Natural killer cell (primary cell): ENCODE measurements at regions not wholly inside any gene's neighbourhood (a gene's known extent, or its start where the extent isn't known, plus 50 kb on each side); places are given as distances from the start of the nearest gene placed in this dataset.

ENCODE experiments used
- ATAC-seq, 3 donors: fragments of 150-1000 bp in 2 of 3; fragments of 200-7000 bp in 1 of 3; cut with Tn5 transposase; 1 replicate in 1 of 3; 2 replicates in 2 of 3; pipeline ENCODE4 v1.10.0; 2021; ENCODE audit warnings: mild to moderate bottlenecking in 2 of 3, moderate library complexity in 2 of 3
- DNase-seq, 2 donors: peaks; one replicate each; pipeline versions ENCODE4 v3.0.0 to v3.0.0-alpha.2; 2013 to 2021; ENCODE audit warnings: mixed read lengths in 1 of 2
- H3K27ac ChIP-seq: one replicate; pipeline ENCODE4 v1.5.1; 2013; ENCODE audit warnings: mild to moderate bottlenecking, low read length
- H3K27me3 ChIP-seq: one replicate; pipeline ENCODE4 v1.6.1; 2013; ENCODE audit warnings: low read length; ENCODE audit not compliant: control insufficient read depth, insufficient read depth
- H3K36me3 ChIP-seq: one replicate; pipeline ENCODE4 v1.6.1; 2013; ENCODE audit warnings: low read length; ENCODE audit not compliant: control insufficient read depth, insufficient read depth
- H3K4me1 ChIP-seq: one replicate; pipeline ENCODE4 v1.6.1; 2013; ENCODE audit warnings: low read length; ENCODE audit not compliant: control insufficient read depth, insufficient read depth
- H3K4me3 ChIP-seq: one replicate; pipeline ENCODE4 v1.5.1; 2013; ENCODE audit warnings: low read length
- H3K9me3 ChIP-seq: one replicate; pipeline ENCODE4 v1.6.1; 2013; ENCODE audit warnings: low read length; ENCODE audit not compliant: control insufficient read depth, insufficient read depth
- H3K27ac Mint-ChIP-seq, 2 donors: one replicate each; pipeline ENCODE4 v1.8.0; 2022; ENCODE audit warnings: mild to moderate bottlenecking in 2 of 2, mixed read lengths in 2 of 2, moderate library complexity in 1 of 2
- H3K27me3 Mint-ChIP-seq, 2 donors: one replicate each; pipeline ENCODE4 v1.8.0; 2022; ENCODE audit warnings: low read depth in 2 of 2, mixed read lengths in 2 of 2
- H3K36me3 Mint-ChIP-seq: one replicate; pipeline ENCODE4 v1.8.0; 2022; ENCODE audit warnings: mixed read lengths
- H3K4me1 Mint-ChIP-seq, 2 donors: one replicate each; pipeline ENCODE4 v1.8.0; 2022; ENCODE audit warnings: mixed read lengths in 2 of 2
- H3K4me3 Mint-ChIP-seq: one replicate; pipeline ENCODE4 v1.8.0; 2022; ENCODE audit warnings: mild to moderate bottlenecking, moderate library complexity, mixed read lengths
- H3K9me3 Mint-ChIP-seq, 2 donors: one replicate each; pipeline ENCODE4 v1.8.0; 2022; ENCODE audit warnings: mixed read lengths in 2 of 2
- CTCF ChIP-seq: fragments of 200-600 bp; IDR thresholded peaks from one replicate; pipeline ENCODE4 v1.8.0; 2022; ENCODE audit warnings: antibody characterized with exemption
- WGBS: methylation state at CpG from one replicate; pipeline ENCODE4 v1.1.7; 2013; ENCODE audit warnings: missing lambda C conversion rate; ENCODE audit not compliant: insufficient coverage; 5-methylcytosine and 5-hydroxymethylcytosine counted together
- intact Hi-C: fragments of 100-400 bp; cut with micrococcal nuclease; formaldehyde crosslinking; loops from one replicate; pipeline ENCODE4 v1.14.2; 2022

- H3K36me3 ChIP-seq: no peaks in the 10 kb centered on the region
- Mint-ChIP-seq H3K27me3 (peaks cover 0 to 28% of the 10 kb centered on the region in 2 donors), H3K4me1 (peaks cover 37 to 41% of the 10 kb centered on the region in 2 donors), H3K27ac (peak overlapping the region; percentile 91), H3K4me3 (peak overlapping the region; percentile 97), H3K9me3 (no peaks in the 10 kb centered on the region), H3K36me3 (no peaks in the 10 kb centered on the region)
- peaks cover 2% of the 10 kb centered on the region for H3K27me3 ChIP-seq
- peaks cover 40% of the 10 kb centered on the region for H3K4me1 ChIP-seq
- no peak for DNase-seq
- no peaks in the 10 kb centered on the region for H3K9me3 ChIP-seq
- H3K27ac ChIP-seq: peak overlapping the region; percentile 72
- no peak for TF ChIP-seq CTCF
- ATAC-seq: no peak
- H3K4me3 ChIP-seq: peak overlapping the region; percentile 44
- intact Hi-C loops: loop anchor here (2.0 kb wide), 1 partner anchor 17 kb away; no protein-coding TSS in a partner anchor
- WGBS: 57% methylated on average over 6 of the region's 6 CpGs
Observed at GRCh38 chr1:9429342-9429711, 109.9 kb upstream of the SLC25A33 start.

GRCh38 chr1:9434247-9435152, 104.8 kb upstream of the SLC25A33 start:
- Mint-ChIP-seq H3K27me3 (peaks cover 26 to 40% of the 10 kb centered on the region in 2 donors), H3K4me3 (no peak overlapping the region), H3K27ac (no peak overlapping the region), H3K9me3 (no peaks in the 10 kb centered on the region), H3K4me1 (peaks cover 7 to 10% of the 10 kb centered on the region in 2 donors), H3K36me3 (no peaks in the 10 kb centered on the region)
- no peak overlapping the region for H3K27ac ChIP-seq
- no peaks in the 10 kb centered on the region for H3K9me3 ChIP-seq
- H3K36me3 ChIP-seq: no peaks in the 10 kb centered on the region
- WGBS: 90% methylated on average over 10 of the region's 11 CpGs
- no peaks in the 10 kb centered on the region for H3K27me3 ChIP-seq
- no peak overlapping the region for H3K4me3 ChIP-seq
- no peak for TF ChIP-seq CTCF
- H3K4me1 ChIP-seq: peaks cover 6% of the 10 kb centered on the region
- ATAC-seq (no peak), DNase-seq (no peak)
- intact Hi-C loops: no loop called here

- Mint-ChIP-seq H3K27ac (no peak overlapping the region), H3K36me3 (no peaks in the 10 kb centered on the region), H3K9me3 (no peaks in the 10 kb centered on the region), H3K4me1 (peaks cover 0 to 3% of the 10 kb centered on the region in 2 donors), H3K27me3 (peaks cover 19 to 46% of the 10 kb centered on the region in 2 donors), H3K4me3 (no peak overlapping the region)
- no peaks in the 10 kb centered on the region for H3K4me1 ChIP-seq
- no peak overlapping the region for H3K4me3 ChIP-seq
- H3K36me3 ChIP-seq: no peaks in the 10 kb centered on the region
- no peak overlapping the region for H3K27ac ChIP-seq
- no peak for TF ChIP-seq CTCF
- WGBS: 80% methylated on average over 4 of the region's 4 CpGs
- intact Hi-C loops: no loop called here
- H3K27me3 ChIP-seq: no peaks in the 10 kb centered on the region
- no peaks in the 10 kb centered on the region for H3K9me3 ChIP-seq
- no peak for DNase-seq
- no peak for ATAC-seq
Observed at GRCh38 chr1:9435153-9435636, 104.1 kb upstream of the SLC25A33 start.
